Suprapubic skin (tissue), 4 donors: ENCODE measurements at regions not wholly inside any gene's neighbourhood (a gene's known extent, or its start where the extent isn't known, plus 50 kb on each side); places are given as distances from the start of the nearest gene placed in this dataset.

Source experiments
- DNase-seq, 2 donors: peaks; one replicate each; pipeline ENCODE4 v3.0.0-alpha.2; 2019; ENCODE audit warnings: low spot score in 2 of 2
- H3K27ac ChIP-seq: fragments of 200-600 bp; sonication (generic); one replicate; pipeline ENCODE4 v1.5.1; 2019
- H3K27me3 ChIP-seq: fragments of 200-600 bp; sonication (generic); one replicate; pipeline ENCODE4 v1.5.1; 2019
- H3K36me3 ChIP-seq: fragments of 200-600 bp; sonication (generic); one replicate; pipeline ENCODE4 v1.5.1; 2019
- H3K4me1 ChIP-seq: fragments of 200-600 bp; sonication (generic); one replicate; pipeline ENCODE4 v1.5.1; 2019
- H3K4me3 ChIP-seq: fragments of 200-600 bp; sonication (generic); one replicate; pipeline ENCODE4 v1.5.1; 2019; ENCODE audit warnings: mild to moderate bottlenecking
- H3K9me3 ChIP-seq: fragments of 200-600 bp; sonication (generic); one replicate; pipeline ENCODE4 v1.5.1; 2019
- CTCF ChIP-seq, 2 donors: fragments of 200-600 bp in 1 of 2; fragments of 450-650 bp in 1 of 2; sonication (generic) in 1 of 2; IDR thresholded peaks; one replicate each; pipeline ENCODE4 v1.5.1; 2016 to 2019; ENCODE audit warnings: antibody characterized with exemption in 2 of 2, mild to moderate bottlenecking in 1 of 2, moderate library complexity in 1 of 2
- EP300 ChIP-seq: sonication (generic); formaldehyde crosslinking; IDR thresholded peaks from one replicate; pipeline ENCODE4 v1.6.1; 2017; ENCODE audit warnings: antibody characterized with exemption
- POLR2A ChIP-seq, 2 donors: fragments of 450-650 bp; IDR thresholded peaks; one replicate each; pipeline ENCODE4 v1.6.1; 2017; ENCODE audit warnings: antibody characterized with exemption in 2 of 2, mild to moderate bottlenecking in 2 of 2, moderate library complexity in 2 of 2
- POLR2AphosphoS5 ChIP-seq, 3 donors: sonication (generic); formaldehyde crosslinking; IDR thresholded peaks; one replicate each; pipeline ENCODE4 v1.6.1; 2017; ENCODE audit warnings: antibody characterized with exemption in 3 of 3
- WGBS: methylation state at CpG from one replicate; pipeline ENCODE4 v1.1.5; 2018; 5-methylcytosine and 5-hydroxymethylcytosine counted together

- WGBS = 62% methylated on average over 4 of the region's 4 CpGs
- Histone ChIP-seq H3K27ac (no peak overlapping the region), H3K4me1 (no peaks in the 10 kb centered on the region), H3K9me3 (no peaks in the 10 kb centered on the region), H3K36me3 (no peaks in the 10 kb centered on the region), H3K27me3 (no peaks in the 10 kb centered on the region), H3K4me3 (no peak overlapping the region)
- no peak for DNase-seq
- TF ChIP-seq CTCF (IDR thresholded peaks at IDR 0.05) = no peak
- no peak for TF ChIP-seq POLR2A (IDR thresholded peaks at IDR 0.05)
- no peak for TF ChIP-seq POLR2AphosphoS5 (IDR thresholded peaks at IDR 0.05)
- TF ChIP-seq EP300 = no peak
These were observed 73.5 kb upstream of the TENM4 start for GRCh38 chr11:79514290-79514689.

GRCh38 chr11:79512706-79513469 is 72.1 kb upstream of the TENM4 start:
- Histone ChIP-seq H3K9me3 (no peaks in the 10 kb centered on the region), H3K4me1 (no peaks in the 10 kb centered on the region), H3K4me3 (no peak overlapping the region), H3K27ac (no peak overlapping the region), H3K27me3 (no peaks in the 10 kb centered on the region), H3K36me3 (no peaks in the 10 kb centered on the region)
- TF ChIP-seq POLR2AphosphoS5 (IDR thresholded peaks at IDR 0.05) (no peak), POLR2A (IDR thresholded peaks at IDR 0.05) (no peak), CTCF (IDR thresholded peaks at IDR 0.05) (no peak), EP300 (no peak)
- 65% methylated on average over 4 of the region's 4 CpGs for WGBS
- no peak for DNase-seq

GRCh38 chr11:79510960-79511359 is 70.1 kb upstream of the TENM4 start:
- Histone ChIP-seq H3K36me3 (no peaks in the 10 kb centered on the region), H3K27me3 (no peaks in the 10 kb centered on the region), H3K4me3 (no peak overlapping the region), H3K27ac (no peak overlapping the region), H3K9me3 (no peaks in the 10 kb centered on the region), H3K4me1 (no peaks in the 10 kb centered on the region)
- no peak for TF ChIP-seq CTCF (IDR thresholded peaks at IDR 0.05)
- TF ChIP-seq POLR2AphosphoS5 (IDR thresholded peaks at IDR 0.05) = no peak
- no peak for TF ChIP-seq POLR2A (IDR thresholded peaks at IDR 0.05)
- 76% methylated on average over 9 of the region's 9 CpGs for WGBS
- no peak for DNase-seq

GRCh38 chr11:79508461-79508860 is 67.6 kb upstream of the TENM4 start:
- H3K36me3 ChIP-seq = no peaks in the 10 kb centered on the region
- H3K4me1 ChIP-seq = no peaks in the 10 kb centered on the region
- TF ChIP-seq POLR2AphosphoS5 (IDR thresholded peaks at IDR 0.05) (no peak), CTCF (IDR thresholded peaks at IDR 0.05) (no peak), POLR2A (IDR thresholded peaks at IDR 0.05) (no peak), EP300 (no peak)
- H3K9me3 ChIP-seq = no peaks in the 10 kb centered on the region
- WGBS = 51% methylated on average over 3 of the region's 3 CpGs
- no peaks in the 10 kb centered on the region for H3K27me3 ChIP-seq
- H3K4me3 ChIP-seq = no peak overlapping the region
- no peak for DNase-seq
- H3K27ac ChIP-seq = no peak overlapping the region

- Histone ChIP-seq H3K4me1 (no peaks in the 10 kb centered on the region), H3K4me3 (no peak overlapping the region), H3K9me3 (no peaks in the 10 kb centered on the region), H3K27me3 (no peaks in the 10 kb centered on the region), H3K27ac (no peak overlapping the region), H3K36me3 (no peaks in the 10 kb centered on the region)
- 41% methylated on average over 7 of the region's 7 CpGs for WGBS
- TF ChIP-seq POLR2A (IDR thresholded peaks at IDR 0.05) = no peak
- TF ChIP-seq EP300 = no peak
- DNase-seq = no peak
These were observed 66.9 kb upstream of the TENM4 start for GRCh38 chr11:79507706-79508105.
